ENCODE measurements at regions not wholly inside any gene's neighbourhood (a gene's known extent, or its start where the extent isn't known, plus 50 kb on each side); places are given as distances from the start of the nearest gene placed in this dataset.
"Not testable (repeated sequence)": the region's sequence is repeated elsewhere in the genome, so short reads cannot be mapped to it uniquely, and the experiment has no call there.

DNA sequence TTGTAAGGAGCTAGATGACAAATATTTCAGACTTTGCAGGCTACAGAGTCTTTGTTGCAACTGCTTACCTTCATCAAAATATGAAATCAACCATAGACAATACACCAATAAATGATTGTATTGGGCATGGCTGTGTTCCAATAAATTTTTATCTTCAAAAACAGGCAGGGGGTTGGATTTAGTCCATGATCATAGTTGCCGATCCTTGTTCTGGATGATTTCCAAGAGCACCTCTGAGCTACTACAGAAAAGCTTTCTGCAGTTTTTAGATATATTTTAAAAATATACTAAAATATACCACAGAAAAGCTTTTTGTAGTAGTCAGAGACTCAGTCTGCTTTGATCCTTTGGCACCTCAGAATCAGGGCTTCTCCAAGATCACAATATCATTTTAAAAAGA, 145.0 kb downstream of the HTR1B start:
- H3K27me3 Mint-ChIP-seq (ENCODE audit: low read depth): no peaks in the 10 kb centered on the region
- H3K36me3 Mint-ChIP-seq (ENCODE audit: low read depth): no peaks in the 10 kb centered on the region
- no peak for DNase-seq
- ChIA-PET POLR2A (no interaction called here), CTCF (no interaction called here)
- H3K27ac Mint-ChIP-seq: no peak overlapping the region
- ATAC-seq: no peak
- H3K9me3 Mint-ChIP-seq (ENCODE audit: insufficient read depth): peaks cover 6% of the 10 kb centered on the region
- H3K4me1 Mint-ChIP-seq (ENCODE audit: low read depth): no peaks in the 10 kb centered on the region
- H3K4me3 Mint-ChIP-seq: no peak overlapping the region

DNA sequence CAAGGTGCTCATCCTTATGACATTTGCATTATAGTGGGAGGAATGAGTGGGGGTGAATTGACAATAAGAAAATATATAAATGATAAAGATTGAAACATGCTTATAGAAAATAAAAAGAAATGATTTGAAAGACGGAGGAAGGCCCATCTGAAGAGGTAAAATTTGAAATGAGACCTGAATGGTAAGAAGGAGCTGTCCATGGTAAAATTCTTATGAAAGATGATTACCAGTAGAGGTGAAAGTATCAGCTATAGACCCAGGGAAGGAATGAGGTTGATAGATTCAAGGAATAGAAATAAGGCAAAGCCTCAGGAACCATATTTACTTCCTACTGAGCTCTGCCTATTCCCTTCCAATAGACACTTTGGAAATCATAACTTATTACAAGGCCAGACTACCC, 149.7 kb downstream of the HTR1B start:
- H3K27me3 Mint-ChIP-seq (ENCODE audit: low read depth): no peaks in the 10 kb centered on the region
- H3K4me1 Mint-ChIP-seq (ENCODE audit: low read depth): no peaks in the 10 kb centered on the region
- no peak overlapping the region for H3K27ac Mint-ChIP-seq
- POLR2A ChIA-PET: no interaction called here
- no peak overlapping the region for H3K4me3 Mint-ChIP-seq
- DNase-seq (no peak), ATAC-seq (no peak)
- CTCF ChIA-PET: no interaction called here
- no peaks in the 10 kb centered on the region for H3K36me3 Mint-ChIP-seq (ENCODE audit: low read depth)
- H3K9me3 Mint-ChIP-seq (ENCODE audit: insufficient read depth): peaks cover 7% of the 10 kb centered on the region

DNA sequence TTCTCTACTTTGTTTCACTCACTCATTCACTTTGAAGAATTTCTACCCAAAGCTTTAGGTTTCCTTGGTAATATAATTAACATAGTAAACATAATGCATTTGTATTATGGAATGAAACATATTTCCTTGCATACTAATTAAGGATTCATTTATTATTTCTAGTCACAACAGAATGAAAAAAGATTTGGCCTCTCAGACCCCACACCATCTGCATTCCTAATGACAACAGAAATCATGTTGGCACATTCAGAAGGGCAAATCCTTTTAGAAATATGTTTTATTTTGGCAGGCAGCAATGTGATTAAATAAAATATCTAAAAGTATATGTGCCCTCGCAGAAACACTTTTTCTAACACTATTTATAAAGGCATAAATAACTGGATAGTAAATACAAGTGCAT, 163.4 kb downstream of the HTR1B start:
- no peaks in the 10 kb centered on the region for H3K36me3 Mint-ChIP-seq (ENCODE audit: low read depth)
- H3K9me3 Mint-ChIP-seq (ENCODE audit: insufficient read depth): peaks cover 10% of the 10 kb centered on the region
- H3K4me1 Mint-ChIP-seq (ENCODE audit: low read depth): no peaks in the 10 kb centered on the region
- no peak overlapping the region for H3K4me3 Mint-ChIP-seq
- DNase-seq: no peak
- H3K27ac Mint-ChIP-seq: no peak overlapping the region
- no peaks in the 10 kb centered on the region for H3K27me3 Mint-ChIP-seq (ENCODE audit: low read depth)
- POLR2A ChIA-PET: no interaction called here
- CTCF ChIA-PET: no interaction called here
- no peak for ATAC-seq

DNA sequence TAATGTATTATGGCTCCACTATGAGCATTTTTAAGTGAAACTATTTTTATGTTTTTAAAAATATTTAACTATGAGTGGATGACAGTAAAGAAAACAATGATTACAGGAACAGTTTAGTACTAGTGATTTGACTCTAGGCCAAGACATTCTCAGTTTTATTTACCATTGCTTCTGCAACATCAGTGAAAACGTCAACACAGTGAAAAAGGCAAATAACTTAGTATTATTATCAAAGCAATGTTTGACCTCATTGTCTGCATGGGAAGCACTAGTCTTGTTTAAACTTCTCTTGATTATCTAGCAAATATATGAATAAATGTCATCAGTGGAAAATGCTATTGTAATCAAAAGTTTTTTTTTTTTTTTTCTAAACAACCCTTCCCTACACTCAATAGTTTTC, 165.0 kb downstream of the HTR1B start:
- no peaks in the 10 kb centered on the region for H3K4me1 Mint-ChIP-seq (ENCODE audit: low read depth)
- no peaks in the 10 kb centered on the region for H3K9me3 Mint-ChIP-seq (ENCODE audit: insufficient read depth)
- CTCF ChIA-PET: no interaction called here
- no peak overlapping the region for H3K4me3 Mint-ChIP-seq
- no peaks in the 10 kb centered on the region for H3K27me3 Mint-ChIP-seq (ENCODE audit: low read depth)
- DNase-seq (no peak), ATAC-seq (no peak)
- no peaks in the 10 kb centered on the region for H3K36me3 Mint-ChIP-seq (ENCODE audit: low read depth)
- no peak overlapping the region for H3K27ac Mint-ChIP-seq
- POLR2A ChIA-PET: no interaction called here

DNA sequence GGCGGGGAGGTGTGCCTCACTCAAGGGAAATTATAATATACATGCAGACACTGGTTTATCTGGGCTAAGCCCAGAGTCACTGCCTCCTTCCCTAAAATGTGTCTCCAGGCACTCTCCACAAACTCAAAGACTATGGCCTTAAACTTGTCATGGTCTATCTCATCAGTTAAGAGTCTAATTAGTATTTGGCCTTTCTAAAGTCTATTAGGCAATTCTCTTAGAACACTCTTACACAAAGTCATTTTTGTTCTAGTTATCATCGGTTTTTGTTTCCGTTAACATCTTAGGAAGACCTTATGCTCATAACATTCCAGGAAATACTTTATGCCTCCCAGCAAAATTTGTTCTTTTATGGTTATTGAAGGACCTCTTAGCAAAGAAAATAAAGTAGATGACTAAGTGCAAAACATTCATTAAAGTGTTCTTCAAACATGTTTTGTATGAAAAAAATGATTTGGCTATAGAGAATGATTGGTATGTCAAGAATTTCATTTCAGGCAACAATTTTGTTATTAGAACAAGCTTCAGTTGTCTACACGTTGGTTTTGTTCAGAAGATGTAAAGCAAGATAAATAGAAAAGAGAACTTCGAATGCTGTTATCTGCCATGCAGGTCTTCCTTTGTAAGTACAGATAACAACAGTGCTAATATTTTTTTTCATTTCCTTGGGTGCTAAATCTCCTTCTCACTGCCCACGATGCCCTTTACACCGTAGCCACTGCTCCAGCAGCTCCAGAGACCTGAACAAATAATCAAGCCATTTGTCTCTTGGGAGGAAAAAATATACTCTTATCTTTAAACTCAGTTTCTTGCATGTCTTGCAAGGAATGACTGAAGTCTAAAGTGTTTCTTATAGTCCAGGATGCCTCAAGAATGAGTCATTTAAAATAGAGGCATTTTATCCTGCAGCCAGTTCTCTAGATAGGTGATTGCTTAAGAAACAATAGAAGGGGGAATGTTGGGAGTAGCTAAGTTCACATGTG, 170.4 kb downstream of the HTR1B start:
- DNase-seq (no peak), ATAC-seq (no peak)
- H3K4me1 Mint-ChIP-seq (ENCODE audit: low read depth): no peaks in the 10 kb centered on the region
- ChIA-PET CTCF (no interaction called here), POLR2A (no interaction called here)
- H3K4me3 Mint-ChIP-seq: no peak overlapping the region
- H3K9me3 Mint-ChIP-seq (ENCODE audit: insufficient read depth): no peaks in the 10 kb centered on the region
- H3K27ac Mint-ChIP-seq: no peak overlapping the region
- H3K27me3 Mint-ChIP-seq (ENCODE audit: low read depth): no peaks in the 10 kb centered on the region
- no peaks in the 10 kb centered on the region for H3K36me3 Mint-ChIP-seq (ENCODE audit: low read depth)

DNA sequence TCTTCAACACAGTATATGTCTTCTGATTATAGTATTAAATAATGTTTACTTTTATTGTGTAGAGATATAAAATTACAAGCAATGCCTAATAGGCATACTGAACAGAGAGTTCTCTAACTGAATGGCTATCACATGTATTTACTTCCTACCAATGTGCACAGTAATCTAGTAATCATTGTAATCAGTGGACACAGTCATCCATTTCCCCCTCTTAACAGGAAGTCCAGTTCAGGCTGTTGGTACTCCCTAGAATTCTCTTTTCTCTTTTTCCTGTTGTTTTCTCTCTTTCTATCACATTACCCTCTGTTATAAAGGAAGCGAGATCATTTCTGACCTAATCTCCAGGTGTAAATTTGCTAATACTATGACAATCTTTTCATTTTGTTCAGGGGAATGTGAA, 172.5 kb downstream of the HTR1B start:
- H3K36me3 Mint-ChIP-seq (ENCODE audit: low read depth): no peaks in the 10 kb centered on the region
- no peak overlapping the region for H3K27ac Mint-ChIP-seq
- H3K27me3 Mint-ChIP-seq (ENCODE audit: low read depth): no peaks in the 10 kb centered on the region
- H3K4me1 Mint-ChIP-seq (ENCODE audit: low read depth): no peaks in the 10 kb centered on the region
- H3K4me3 Mint-ChIP-seq: no peak overlapping the region
- ChIA-PET CTCF (no interaction called here), POLR2A (no interaction called here)
- H3K9me3 Mint-ChIP-seq (ENCODE audit: insufficient read depth): peaks cover 10% of the 10 kb centered on the region
- ATAC-seq (no peak), DNase-seq (no peak)

DNA sequence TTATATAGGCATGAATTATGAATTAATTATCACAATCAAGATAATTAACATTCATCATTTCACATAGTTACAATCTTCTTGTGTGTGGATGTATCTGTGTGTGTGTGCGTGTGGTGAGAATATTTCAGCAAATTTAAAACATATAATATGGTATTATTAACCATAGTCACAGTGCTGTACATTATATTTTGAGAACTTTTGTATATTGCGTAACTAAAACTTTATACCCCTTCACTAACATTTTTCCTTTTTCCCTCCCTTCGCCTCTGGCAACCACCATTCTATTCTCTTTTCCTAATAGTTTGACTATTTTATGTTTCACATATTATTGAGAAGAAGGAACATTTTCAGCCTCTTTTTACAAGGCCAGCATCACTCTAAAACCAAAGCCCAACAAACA, 176.8 kb downstream of the HTR1B start:
- no peaks in the 10 kb centered on the region for H3K4me1 Mint-ChIP-seq (ENCODE audit: low read depth)
- no peak overlapping the region for H3K27ac Mint-ChIP-seq
- ChIA-PET POLR2A (no interaction called here), CTCF (no interaction called here)
- DNase-seq: no peak
- no peak for ATAC-seq
- peaks cover 10% of the 10 kb centered on the region for H3K9me3 Mint-ChIP-seq (ENCODE audit: insufficient read depth)
- H3K27me3 Mint-ChIP-seq (ENCODE audit: low read depth): no peaks in the 10 kb centered on the region
- no peaks in the 10 kb centered on the region for H3K36me3 Mint-ChIP-seq (ENCODE audit: low read depth)
- H3K4me3 Mint-ChIP-seq: no peak overlapping the region

DNA sequence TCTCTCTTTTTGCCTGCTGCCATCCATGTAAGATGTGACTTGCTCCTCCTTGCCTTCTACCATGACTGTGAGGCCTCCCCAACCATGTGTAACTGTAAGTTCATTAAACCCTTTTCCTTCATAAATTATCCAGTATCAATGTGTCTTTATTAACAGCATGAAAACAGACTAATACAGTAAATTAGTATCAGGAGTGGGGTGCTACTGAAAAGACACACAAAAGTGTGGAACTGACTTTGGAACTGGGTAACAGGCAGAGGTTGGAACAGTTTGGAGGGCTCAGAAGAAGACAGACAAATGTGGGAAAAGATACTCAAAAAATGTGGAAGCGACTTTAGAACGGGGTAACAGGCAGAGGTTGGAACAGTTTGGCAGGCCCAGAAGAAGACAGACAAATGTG, 189.4 kb downstream of the HTR1B start:
- POLR2A ChIA-PET: no interaction called here

DNA sequence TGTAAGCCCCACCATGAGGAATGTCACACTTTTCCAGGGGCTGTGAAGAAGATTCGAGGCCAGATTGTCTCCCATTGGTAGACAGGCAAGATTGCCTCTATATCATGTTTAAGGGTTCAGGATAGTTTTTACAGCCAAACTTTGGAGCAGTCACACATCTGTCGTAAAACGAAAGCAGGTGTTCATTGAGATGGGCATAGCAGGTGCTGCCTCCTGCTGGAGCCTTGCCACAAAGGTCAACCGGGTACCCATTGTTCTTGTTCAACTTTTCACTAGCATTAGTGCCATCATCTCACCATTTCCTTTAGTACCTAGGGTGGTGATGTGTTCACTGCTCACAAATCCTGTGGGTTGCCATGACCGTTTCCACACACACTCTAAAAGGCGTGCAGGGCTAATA, 198.3 kb downstream of the HTR1B start:
- ChIA-PET POLR2A (no interaction called here), CTCF (no interaction called here)
- H3K4me3 Mint-ChIP-seq: no peak overlapping the region
- no peaks in the 10 kb centered on the region for H3K4me1 Mint-ChIP-seq (ENCODE audit: low read depth)
- ATAC-seq: no peak
- no peaks in the 10 kb centered on the region for H3K27me3 Mint-ChIP-seq (ENCODE audit: low read depth)
- no peaks in the 10 kb centered on the region for H3K36me3 Mint-ChIP-seq (ENCODE audit: low read depth)
- H3K27ac Mint-ChIP-seq: no peak overlapping the region
- no peak for DNase-seq
- peaks cover 7% of the 10 kb centered on the region for H3K9me3 Mint-ChIP-seq (ENCODE audit: insufficient read depth)

More for the DNA sequence above, 189.4 kb downstream of the HTR1B start:
- no peaks in the 10 kb centered on the region for H3K27me3 Mint-ChIP-seq (ENCODE audit: low read depth)
- H3K36me3 Mint-ChIP-seq (ENCODE audit: low read depth): no peaks in the 10 kb centered on the region
- ATAC-seq: no peak
- no peak overlapping the region for H3K27ac Mint-ChIP-seq
- H3K4me1 Mint-ChIP-seq (ENCODE audit: low read depth): no peaks in the 10 kb centered on the region
- H3K4me3 Mint-ChIP-seq: no peak overlapping the region
- CTCF ChIA-PET: no interaction called here
- no peak for DNase-seq
- H3K9me3 Mint-ChIP-seq (ENCODE audit: insufficient read depth): peaks cover 11% of the 10 kb centered on the region

DNA sequence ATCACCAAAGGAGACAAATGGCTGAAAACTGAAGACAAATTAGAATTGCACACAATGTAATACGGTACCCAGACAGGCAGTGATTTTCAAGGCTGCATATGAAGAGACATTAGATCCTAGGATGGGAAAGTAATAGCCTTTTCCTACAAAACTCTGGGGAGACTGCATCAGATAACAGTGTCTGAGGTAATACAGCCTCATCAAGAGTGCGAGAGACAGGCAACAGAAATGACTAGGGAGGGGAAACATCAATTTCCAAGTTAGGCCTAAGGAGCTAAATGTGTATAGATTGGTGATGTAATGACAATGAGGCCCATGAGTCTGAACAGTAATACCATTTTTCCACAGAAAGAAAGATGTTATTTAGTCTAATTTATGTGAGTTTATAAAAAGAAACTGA, 200.3 kb downstream of the HTR1B start:
- H3K9me3 Mint-ChIP-seq (ENCODE audit: insufficient read depth): peaks cover 11% of the 10 kb centered on the region
- ATAC-seq: no peak
- H3K4me1 Mint-ChIP-seq (ENCODE audit: low read depth): no peaks in the 10 kb centered on the region
- H3K27me3 Mint-ChIP-seq (ENCODE audit: low read depth): no peaks in the 10 kb centered on the region
- DNase-seq: no peak
- POLR2A ChIA-PET: no interaction called here
- H3K4me3 Mint-ChIP-seq: no peak overlapping the region
- no peak overlapping the region for H3K27ac Mint-ChIP-seq
- no peaks in the 10 kb centered on the region for H3K36me3 Mint-ChIP-seq (ENCODE audit: low read depth)
- CTCF ChIA-PET: no interaction called here

DNA sequence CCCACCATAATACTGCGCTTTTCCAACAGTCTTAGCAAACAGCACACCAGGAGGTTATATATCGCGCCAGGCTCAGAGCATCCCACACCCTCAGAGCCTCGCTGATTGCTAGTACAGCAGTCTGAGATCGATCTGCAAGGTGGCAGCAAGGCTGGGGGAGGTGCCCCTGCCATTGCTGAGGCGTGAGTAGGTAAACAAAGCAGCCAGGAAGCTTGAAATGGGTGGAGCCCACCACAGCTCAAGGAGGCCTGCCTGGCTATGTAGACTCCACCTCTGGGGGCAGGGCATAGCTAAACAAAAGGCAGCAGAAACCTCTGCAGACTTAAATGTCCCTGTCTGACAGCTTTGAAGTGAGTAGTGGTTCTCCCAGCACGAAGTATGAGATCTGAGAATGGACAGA, 211.5 kb downstream of the HTR1B start:
- H3K4me1 Mint-ChIP-seq (ENCODE audit: low read depth); CTCF ChIA-PET; POLR2A ChIA-PET; ATAC-seq; H3K9me3 Mint-ChIP-seq (ENCODE audit: insufficient read depth); H3K4me3 Mint-ChIP-seq; H3K36me3 Mint-ChIP-seq (ENCODE audit: low read depth); H3K27me3 Mint-ChIP-seq (ENCODE audit: low read depth); H3K27ac Mint-ChIP-seq; DNase-seq: not testable (repeated sequence)

DNA sequence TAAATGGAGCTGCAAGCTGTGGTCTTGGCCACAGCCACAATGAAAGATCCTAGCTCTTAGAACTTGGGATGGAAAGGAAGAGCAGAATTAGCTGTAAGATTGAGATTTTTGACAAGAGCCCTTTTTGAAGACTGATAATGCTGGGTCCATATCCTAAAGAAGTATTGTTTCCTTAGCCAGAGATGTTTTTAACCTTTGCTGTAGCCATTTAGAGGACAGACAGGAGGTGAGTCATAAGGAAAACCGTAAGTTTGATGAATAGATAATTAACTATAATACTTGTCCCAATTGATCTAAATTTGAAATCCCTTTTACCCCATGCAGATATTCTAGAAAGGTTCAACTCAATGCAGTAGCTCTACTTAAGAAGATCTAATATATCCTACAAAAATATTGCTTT, 213.7 kb downstream of the HTR1B start:
- Mint-ChIP-seq H3K27me3 (ENCODE audit: low read depth) (no peaks in the 10 kb centered on the region), H3K4me3 (no peak overlapping the region), H3K4me1 (ENCODE audit: low read depth) (no peaks in the 10 kb centered on the region), H3K27ac (no peak overlapping the region), H3K9me3 (ENCODE audit: insufficient read depth) (peaks cover 7% of the 10 kb centered on the region), H3K36me3 (ENCODE audit: low read depth) (no peaks in the 10 kb centered on the region)
- ChIA-PET CTCF (no interaction called here), POLR2A (no interaction called here)
- DNase-seq: no peak
- no peak for ATAC-seq

DNA sequence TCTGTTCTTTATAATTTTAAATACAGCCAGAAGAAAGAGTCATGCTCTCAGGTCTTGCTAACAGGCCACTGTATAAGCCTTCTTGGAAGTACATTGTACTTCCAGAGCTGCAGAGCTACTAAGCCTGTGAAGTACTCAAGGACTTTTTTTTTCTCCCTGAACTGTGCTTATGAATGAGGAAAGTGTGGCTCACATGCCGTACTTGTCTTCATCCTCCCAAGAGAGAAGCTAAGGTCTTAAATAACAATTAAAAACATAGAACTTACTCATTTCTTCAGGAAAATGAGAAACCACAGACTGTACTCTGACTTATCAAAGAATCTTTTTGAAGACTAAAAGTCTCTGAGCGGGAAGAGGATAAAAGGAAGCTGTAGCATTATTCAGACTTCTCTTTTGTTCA, 218.3 kb downstream of the HTR1B start:
- no peaks in the 10 kb centered on the region for H3K36me3 Mint-ChIP-seq (ENCODE audit: low read depth)
- ATAC-seq (no peak), DNase-seq (no peak)
- no peak overlapping the region for H3K27ac Mint-ChIP-seq
- no peaks in the 10 kb centered on the region for H3K4me1 Mint-ChIP-seq (ENCODE audit: low read depth)
- POLR2A ChIA-PET: no interaction called here
- CTCF ChIA-PET: no interaction called here
- H3K4me3 Mint-ChIP-seq: no peak overlapping the region
- H3K9me3 Mint-ChIP-seq (ENCODE audit: insufficient read depth): peaks cover 4% of the 10 kb centered on the region
- H3K27me3 Mint-ChIP-seq (ENCODE audit: low read depth): no peaks in the 10 kb centered on the region
